ENCODE measurements at regions not wholly inside any gene's neighbourhood (a gene's known extent, or its start where the extent isn't known, plus 50 kb on each side); places are given as distances from the start of the nearest gene placed in this dataset.

GRCh38 chr3:44078863-44079262 is 162.8 kb upstream of the TOPAZ1 start:
- H3K9ac ChIP-seq (ENCODE audit: insufficient read depth, low read length): no peak overlapping the region
- H2AFZ ChIP-seq (ENCODE audit: low read length): no peak overlapping the region
- peaks cover 3% of the 10 kb centered on the region for H3K79me2 ChIP-seq (ENCODE audit: control insufficient read depth, insufficient read depth, low read length)
- TF ChIP-seq EZH2 (IDR thresholded peaks at IDR 0.05; ENCODE audit: low read length, missing control alignments) (no peak), CTCF (conservative IDR thresholded peaks at IDR 0.05 in 1 of 2, IDR thresholded peaks at IDR 0.05 in 1 of 2; ENCODE audit: low read depth in 1 of 2, low read length in 2 of 2) (no peak)
- H3K27me3 ChIP-seq (ENCODE audit: control insufficient read depth, insufficient read depth, low read length): no peaks in the 10 kb centered on the region
- no peaks in the 10 kb centered on the region for H4K20me1 ChIP-seq (ENCODE audit: control insufficient read depth, extremely low read depth, insufficient read depth, low read length)
- H3K27ac ChIP-seq (ENCODE audit: insufficient read depth, low read length): no peak overlapping the region
- H3K9me3 ChIP-seq (ENCODE audit: control insufficient read depth, insufficient read depth, low read depth, low read length): no peaks in the 10 kb centered on the region
- no peak for DNase-seq (ENCODE audit: low read depth in 2 of 2)
- H3K4me2 ChIP-seq (ENCODE audit: extremely low read depth, insufficient read depth, low read length): no peak overlapping the region
- H3K4me3 ChIP-seq (replicated peaks in 1 of 4; ENCODE audit: control extremely low read depth in 1 of 4, insufficient read depth in 1 of 4, low read depth in 3 of 4, low read length in 4 of 4): no peak overlapping the region
- H3K36me3 ChIP-seq (ENCODE audit: control insufficient read depth, insufficient read depth, low read length): no peaks in the 10 kb centered on the region
- H3K4me1 ChIP-seq (ENCODE audit: control insufficient read depth, extremely low read depth, insufficient read depth, low read length): peaks cover 3% of the 10 kb centered on the region

GRCh38 chr3:44079916-44080315 is 161.8 kb upstream of the TOPAZ1 start:
- H3K9ac ChIP-seq (ENCODE audit: insufficient read depth, low read length): no peak overlapping the region

GRCh38 chr3:44080474-44081072 is 161.1 kb upstream of the TOPAZ1 start:
- no peaks in the 10 kb centered on the region for H3K36me3 ChIP-seq (ENCODE audit: control insufficient read depth, insufficient read depth, low read length)
- no peaks in the 10 kb centered on the region for H4K20me1 ChIP-seq (ENCODE audit: control insufficient read depth, extremely low read depth, insufficient read depth, low read length)
- no peak overlapping the region for H3K27ac ChIP-seq (ENCODE audit: insufficient read depth, low read length)
- H3K9me3 ChIP-seq (ENCODE audit: control insufficient read depth, insufficient read depth, low read depth, low read length): no peaks in the 10 kb centered on the region
- H3K27me3 ChIP-seq (ENCODE audit: control insufficient read depth, insufficient read depth, low read length): no peaks in the 10 kb centered on the region
- H3K9ac ChIP-seq (ENCODE audit: insufficient read depth, low read length): no peak overlapping the region
- H2AFZ ChIP-seq (ENCODE audit: low read length): no peak overlapping the region
- H3K79me2 ChIP-seq (ENCODE audit: control insufficient read depth, insufficient read depth, low read length): peaks cover 3% of the 10 kb centered on the region
- no peak overlapping the region for H3K4me3 ChIP-seq (replicated peaks in 1 of 4; ENCODE audit: control extremely low read depth in 1 of 4, insufficient read depth in 1 of 4, low read depth in 3 of 4, low read length in 4 of 4)
- no peak for TF ChIP-seq EZH2 (IDR thresholded peaks at IDR 0.05; ENCODE audit: low read length, missing control alignments)
- no peak for TF ChIP-seq CTCF (conservative IDR thresholded peaks at IDR 0.05 in 1 of 2, IDR thresholded peaks at IDR 0.05 in 1 of 2; ENCODE audit: low read depth in 1 of 2, low read length in 2 of 2)
- H3K4me1 ChIP-seq (ENCODE audit: control insufficient read depth, extremely low read depth, insufficient read depth, low read length): peaks cover 3% of the 10 kb centered on the region
- H3K4me2 ChIP-seq (ENCODE audit: extremely low read depth, insufficient read depth, low read length): no peak overlapping the region
- DNase-seq (ENCODE audit: low read depth in 2 of 2): no peak

More at GRCh38 chr3:44079916-44080315, 161.8 kb upstream of the TOPAZ1 start:
- Histone ChIP-seq H4K20me1 (ENCODE audit: control insufficient read depth, extremely low read depth, insufficient read depth, low read length) (no peaks in the 10 kb centered on the region), H3K4me3 (replicated peaks in 1 of 4; ENCODE audit: control extremely low read depth in 1 of 4, insufficient read depth in 1 of 4, low read depth in 3 of 4, low read length in 4 of 4) (no peak overlapping the region), H3K27ac (ENCODE audit: insufficient read depth, low read length) (no peak overlapping the region), H3K4me2 (ENCODE audit: extremely low read depth, insufficient read depth, low read length) (no peak overlapping the region), H3K36me3 (ENCODE audit: control insufficient read depth, insufficient read depth, low read length) (no peaks in the 10 kb centered on the region), H3K4me1 (ENCODE audit: control insufficient read depth, extremely low read depth, insufficient read depth, low read length) (peaks cover 3% of the 10 kb centered on the region), H3K27me3 (ENCODE audit: control insufficient read depth, insufficient read depth, low read length) (no peaks in the 10 kb centered on the region), H2AFZ (ENCODE audit: low read length) (no peak overlapping the region), H3K9me3 (ENCODE audit: control insufficient read depth, insufficient read depth, low read depth, low read length) (no peaks in the 10 kb centered on the region), H3K79me2 (ENCODE audit: control insufficient read depth, insufficient read depth, low read length) (peaks cover 3% of the 10 kb centered on the region)
- no peak for TF ChIP-seq CTCF (conservative IDR thresholded peaks at IDR 0.05 in 1 of 2, IDR thresholded peaks at IDR 0.05 in 1 of 2; ENCODE audit: low read depth in 1 of 2, low read length in 2 of 2)
- no peak for DNase-seq (ENCODE audit: low read depth in 2 of 2)

Measured in fibroblast of lung (primary cell).